GM10248 (cell line): ENCODE measurements at regions not wholly inside any gene's neighbourhood (a gene's known extent, or its start where the extent isn't known, plus 50 kb on each side); places are given as distances from the start of the nearest gene placed in this dataset.

Experiments
- CTCF ChIA-PET: fragments of 300-600 bp; sonication (Branson Sonifier 250); formaldehyde crosslinking; extraction: SDS; loops from one replicate; lab custom pipeline; 2021; ENCODE audit warnings: antibody characterized with exemption; lab: Yijun Ruan, JAX
- POLR2A ChIA-PET: fragments of 350-650 bp; sonication (Branson Sonifier 250); formaldehyde crosslinking; extraction: SDS; loops from one replicate; lab custom pipeline; 2020; ENCODE audit warnings: antibody characterized with exemption; lab: Yijun Ruan, JAX
- DNase-seq: peaks from one replicate; pipeline ENCODE4 v3.0.0; 2012; ENCODE audit errors: extremely low spot score
- CTCF ChIP-seq: IDR thresholded peaks from 2 replicates; pipeline ENCODE4 v1.5.1; 2012; ENCODE audit warnings: mild to moderate bottlenecking, low read depth; ENCODE audit errors: extremely low read depth, missing control alignments, control extremely low read depth

DNA sequence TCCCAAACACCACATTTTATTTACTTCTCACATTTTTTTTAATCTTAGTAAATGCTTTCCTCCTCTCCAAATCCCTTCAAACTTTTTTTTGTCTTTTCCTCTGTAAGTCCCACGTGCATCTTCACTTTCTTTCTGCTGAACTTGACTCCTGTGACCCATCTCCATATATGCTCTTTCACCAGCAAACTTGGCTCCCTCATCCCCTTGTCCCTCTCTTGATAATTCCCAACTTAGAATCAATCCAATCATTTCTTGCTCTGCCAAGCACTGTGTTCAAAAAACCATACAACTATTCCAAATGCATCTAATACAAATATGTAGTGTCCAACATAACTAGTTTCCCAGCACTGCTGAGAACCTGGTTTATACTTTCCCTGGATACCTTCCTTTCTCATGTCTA is 519.4 kb downstream of the HDGFL1 start:
- DNase-seq: no peak
- POLR2A ChIA-PET: no interaction called here
- no peak for TF ChIP-seq CTCF
- CTCF ChIA-PET: interaction anchor here (0.7 to 1.4 kb wide), 2 partner anchors 63 to 196 kb away, joined by 3 to 4 read pairs; no protein-coding TSS in a partner anchor

- DNase-seq: no peak
- TF ChIP-seq CTCF: no peak
- CTCF ChIA-PET: no interaction called here
- POLR2A ChIA-PET: no interaction called here
These were observed 520.6 kb downstream of the HDGFL1 start for GRCh38 chr6:23089981-23090380.

- TF ChIP-seq CTCF: no peak
These were observed 522.4 kb downstream of the HDGFL1 start for GRCh38 chr6:23091795-23092194.

DNA sequence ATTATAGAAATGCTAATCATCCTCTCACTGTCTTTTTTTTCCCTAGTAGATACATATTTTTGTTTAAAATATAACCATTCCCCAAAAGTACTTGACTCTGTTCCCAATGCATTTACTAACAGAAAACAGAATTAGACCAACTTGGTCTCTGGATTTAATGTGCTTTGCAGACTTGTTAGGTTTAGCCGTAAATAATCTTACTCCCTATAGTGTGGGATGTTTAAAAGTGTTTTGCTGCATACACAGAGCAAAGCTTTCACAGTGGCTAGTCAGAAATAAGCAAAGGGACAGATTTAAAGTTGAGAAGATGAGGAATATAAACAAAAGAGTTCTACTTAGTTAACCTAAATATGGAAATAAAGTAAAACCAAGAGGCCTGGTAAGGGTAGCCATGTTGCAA is 527.5 kb downstream of the HDGFL1 start:
- ChIA-PET POLR2A (no interaction called here), CTCF (no interaction called here)
- DNase-seq: no peak
- TF ChIP-seq CTCF: no peak

More at GRCh38 chr6:23091795-23092194, 522.4 kb downstream of the HDGFL1 start:
- CTCF ChIA-PET: interaction anchor here (1.1 kb wide), 2 partner anchors 62 to 117 kb away, joined by 3 read pairs; no protein-coding TSS in a partner anchor
- no peak for DNase-seq
- POLR2A ChIA-PET: no interaction called here

DNA sequence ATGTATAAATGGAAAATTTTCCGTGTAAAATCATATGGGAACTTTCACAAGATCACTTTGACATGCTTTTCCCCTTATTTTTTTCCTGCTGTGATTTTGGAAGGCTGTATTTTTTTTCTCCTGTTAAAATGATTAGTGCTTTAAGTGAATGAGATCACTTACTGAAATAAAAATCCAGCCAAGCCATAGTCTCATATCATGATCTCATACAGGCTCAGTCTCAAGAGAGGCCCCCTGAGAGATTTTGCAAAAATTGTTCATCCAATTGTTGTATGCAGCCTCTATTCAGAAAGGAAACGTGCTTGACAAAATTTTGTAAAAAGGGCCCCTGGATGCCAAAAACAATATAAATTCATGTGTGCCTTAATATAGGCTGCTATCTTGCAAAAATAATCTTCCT is 528.2 kb downstream of the HDGFL1 start:
- CTCF ChIA-PET: no interaction called here
- DNase-seq: no peak
- POLR2A ChIA-PET: no interaction called here
- no peak for TF ChIP-seq CTCF

DNA sequence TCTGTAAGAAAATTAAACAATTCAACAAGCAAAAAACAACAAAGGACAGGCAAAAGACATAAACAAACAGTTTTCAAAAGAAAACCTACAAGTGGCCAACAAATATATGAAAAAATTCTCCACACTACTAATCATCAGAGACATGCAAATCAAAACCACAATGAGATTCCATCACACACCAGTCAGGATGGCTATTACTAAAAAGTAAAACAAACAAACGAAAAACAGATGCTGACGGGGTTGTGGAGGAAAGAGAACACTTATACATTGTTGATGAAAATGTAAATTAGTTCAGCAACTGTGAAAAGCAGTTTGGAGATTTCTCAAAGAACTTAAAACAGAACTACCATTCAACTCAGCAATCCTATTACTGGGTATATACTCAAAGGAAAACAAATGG is 537.6 kb downstream of the HDGFL1 start:
- no peak for DNase-seq
- CTCF ChIA-PET: no interaction called here
- TF ChIP-seq CTCF: no peak
- POLR2A ChIA-PET: no interaction called here

GRCh38 chr6:23111984-23112383 is 542.6 kb downstream of the HDGFL1 start:
- ChIA-PET POLR2A (no interaction called here), CTCF (no interaction called here)
- no peak for DNase-seq
- no peak for TF ChIP-seq CTCF
